ENCODE measurements at regions not wholly inside any gene's neighbourhood (a gene's known extent, or its start where the extent isn't known, plus 50 kb on each side); places are given as distances from the start of the nearest gene placed in this dataset.

- no peak for TF ChIP-seq EZH2 (IDR thresholded peaks at IDR 0.05)
- TF ChIP-seq EZH2phosphoT487 (IDR thresholded peaks at IDR 0.05; ENCODE audit: borderline replicate concordance), result no peak
- no peak for TF ChIP-seq CTCF (IDR thresholded peaks at IDR 0.05 in 2 of 3, conservative IDR thresholded peaks at IDR 0.05 in 1 of 3; ENCODE audit: borderline replicate concordance in 1 of 3, insufficient read depth in 1 of 3, low read depth in 2 of 3, low read length in 2 of 3)
- TF ChIP-seq CBX3 (IDR thresholded peaks at IDR 0.05; ENCODE audit: low read depth), result no peak
- TF ChIP-seq ZNF274 (IDR thresholded peaks at IDR 0.05; ENCODE audit: low read depth, low read length), result no peak
- no peak for TF ChIP-seq SP1 (IDR thresholded peaks at IDR 0.05; ENCODE audit: low read depth)
- no peak for TF ChIP-seq TCF7L2 (IDR thresholded peaks at IDR 0.05; ENCODE audit: borderline replicate concordance, extremely low read depth, insufficient read depth, insufficient read length)
- no peak for TF ChIP-seq YY1 (IDR thresholded peaks at IDR 0.05; ENCODE audit: extremely low read depth, insufficient replicate concordance, low read depth, low read length)
- no peak for TF ChIP-seq ZFX (IDR thresholded peaks at IDR 0.05)
Measured at GRCh38 chr1:30192969-30193630, 530.3 kb downstream of the MATN1 start.

Measured in HCT116 (cell line).